ENCODE measurements at regions not wholly inside any gene's neighbourhood (a gene's known extent, or its start where the extent isn't known, plus 50 kb on each side); places are given as distances from the start of the nearest gene placed in this dataset.

DNA sequence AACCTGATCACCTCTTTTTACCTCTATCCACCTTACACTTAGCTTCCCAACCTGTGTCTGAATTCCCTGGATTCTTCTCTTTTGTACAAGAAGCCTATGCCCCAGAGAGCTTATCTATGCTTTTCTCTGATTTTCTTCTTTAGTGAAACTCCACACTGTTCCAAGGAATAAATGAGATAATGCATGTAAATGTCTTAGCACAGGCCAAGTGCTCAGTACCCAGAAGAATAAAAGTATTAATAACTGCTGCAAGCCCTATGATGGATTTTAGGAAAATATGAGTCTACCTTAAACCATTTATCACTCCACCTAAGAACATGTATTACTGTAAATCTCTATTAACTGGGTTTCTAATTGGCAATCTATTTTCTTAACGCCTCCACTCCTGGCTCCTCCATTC, 168.5 kb upstream of the TNC start:
- peaks cover 24% of the 10 kb centered on the region for H3K4me1 Mint-ChIP-seq
- H3K27ac Mint-ChIP-seq = no peak overlapping the region
- no peaks in the 10 kb centered on the region for H3K27me3 Mint-ChIP-seq (ENCODE audit: insufficient read depth)
- Histone ChIP-seq H3K9me3 (ENCODE audit: control insufficient read depth, low read length) (no peaks in the 10 kb centered on the region), H3K9ac (ENCODE audit: extremely low read depth, low read length, poor library complexity, severe bottlenecking) (no peak overlapping the region), H3K36me3 (ENCODE audit: control insufficient read depth, insufficient read depth, low read length) (no peaks in the 10 kb centered on the region), H3K4me3 (ENCODE audit: low read length) (no peak overlapping the region), H3K27me3 (ENCODE audit: control insufficient read depth, insufficient read depth, low read length, poor library complexity, severe bottlenecking) (no peaks in the 10 kb centered on the region), H3K4me1 (ENCODE audit: control insufficient read depth, insufficient read depth, low read length) (peaks cover 7% of the 10 kb centered on the region), H3K27ac (ENCODE audit: low read depth, low read length) (no peak overlapping the region)
- TF ChIP-seq, protein P1, sequence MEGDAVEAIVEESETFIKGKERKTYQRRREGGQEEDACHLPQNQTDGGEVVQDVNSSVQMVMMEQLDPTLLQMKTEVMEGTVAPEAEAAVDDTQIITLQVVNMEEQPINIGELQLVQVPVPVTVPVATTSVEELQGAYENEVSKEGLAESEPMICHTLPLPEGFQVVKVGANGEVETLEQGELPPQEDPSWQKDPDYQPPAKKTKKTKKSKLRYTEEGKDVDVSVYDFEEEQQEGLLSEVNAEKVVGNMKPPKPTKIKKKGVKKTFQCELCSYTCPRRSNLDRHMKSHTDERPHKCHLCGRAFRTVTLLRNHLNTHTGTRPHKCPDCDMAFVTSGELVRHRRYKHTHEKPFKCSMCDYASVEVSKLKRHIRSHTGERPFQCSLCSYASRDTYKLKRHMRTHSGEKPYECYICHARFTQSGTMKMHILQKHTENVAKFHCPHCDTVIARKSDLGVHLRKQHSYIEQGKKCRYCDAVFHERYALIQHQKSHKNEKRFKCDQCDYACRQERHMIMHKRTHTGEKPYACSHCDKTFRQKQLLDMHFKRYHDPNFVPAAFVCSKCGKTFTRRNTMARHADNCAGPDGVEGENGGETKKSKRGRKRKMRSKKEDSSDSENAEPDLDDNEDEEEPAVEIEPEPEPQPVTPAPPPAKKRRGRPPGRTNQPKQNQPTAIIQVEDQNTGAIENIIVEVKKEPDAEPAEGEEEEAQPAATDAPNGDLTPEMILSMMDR (conservative IDR thresholded peaks at IDR 0.05) = no peak
- no peak for DNase-seq
- peaks cover 5% of the 10 kb centered on the region for H3K36me3 Mint-ChIP-seq (ENCODE audit: low read depth)
- no peaks in the 10 kb centered on the region for H3K9me3 Mint-ChIP-seq
- 89 to 92% methylated on average over 1 of the region's 1 CpG for WGBS, 2 experiments (ENCODE audit: insufficient coverage in 1 of 2, insufficient read length in 1 of 2)
- no peak overlapping the region for H3K4me3 Mint-ChIP-seq

DNA sequence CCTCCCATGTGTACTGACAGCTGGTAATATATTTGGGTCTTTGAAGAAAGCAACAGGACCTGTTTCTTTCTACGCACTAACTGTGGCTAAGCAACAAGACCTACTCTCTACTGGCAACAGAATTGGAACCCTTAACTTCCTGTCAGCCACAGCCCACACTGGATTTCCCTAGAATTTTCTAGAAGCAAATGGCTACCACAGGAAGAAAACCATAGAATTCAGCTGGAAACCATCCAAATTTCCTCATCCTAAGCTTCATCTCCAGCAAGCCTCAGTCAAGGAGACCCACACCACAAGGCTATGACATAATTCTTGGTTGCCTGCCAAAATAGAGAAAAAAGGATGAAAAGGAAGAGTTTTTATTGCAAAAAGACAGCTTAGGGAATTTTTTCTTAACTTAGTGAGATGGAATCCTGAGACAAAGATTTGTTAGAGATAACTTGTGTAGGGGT, 171.8 kb upstream of the TNC start:
- H3K4me3 ChIP-seq (ENCODE audit: low read length) = no peak overlapping the region
- peaks cover 21% of the 10 kb centered on the region for H3K4me1 ChIP-seq (ENCODE audit: control insufficient read depth, insufficient read depth, low read length)
- no peaks in the 10 kb centered on the region for H3K9me3 ChIP-seq (ENCODE audit: control insufficient read depth, low read length)
- Mint-ChIP-seq H3K9me3 (no peaks in the 10 kb centered on the region), H3K4me3 (no peak overlapping the region), H3K4me1 (peaks cover 28% of the 10 kb centered on the region), H3K27me3 (ENCODE audit: insufficient read depth) (no peaks in the 10 kb centered on the region), H3K36me3 (ENCODE audit: low read depth) (peaks cover 11% of the 10 kb centered on the region), H3K27ac (no peak overlapping the region)
- H3K36me3 ChIP-seq (ENCODE audit: control insufficient read depth, insufficient read depth, low read length) = no peaks in the 10 kb centered on the region
- no peak for DNase-seq
- 90 to 100% methylated on average over 1 of the region's 1 CpG for WGBS, 2 experiments (ENCODE audit: insufficient coverage in 1 of 2, insufficient read length in 1 of 2)
- H3K27me3 ChIP-seq (ENCODE audit: control insufficient read depth, insufficient read depth, low read length, poor library complexity, severe bottlenecking) = no peaks in the 10 kb centered on the region
- no peak overlapping the region for H3K9ac ChIP-seq (ENCODE audit: extremely low read depth, low read length, poor library complexity, severe bottlenecking)
- TF ChIP-seq, protein P1 (conservative IDR thresholded peaks at IDR 0.05) = no peak
- H3K27ac ChIP-seq (ENCODE audit: low read depth, low read length) = no peak overlapping the region

DNA sequence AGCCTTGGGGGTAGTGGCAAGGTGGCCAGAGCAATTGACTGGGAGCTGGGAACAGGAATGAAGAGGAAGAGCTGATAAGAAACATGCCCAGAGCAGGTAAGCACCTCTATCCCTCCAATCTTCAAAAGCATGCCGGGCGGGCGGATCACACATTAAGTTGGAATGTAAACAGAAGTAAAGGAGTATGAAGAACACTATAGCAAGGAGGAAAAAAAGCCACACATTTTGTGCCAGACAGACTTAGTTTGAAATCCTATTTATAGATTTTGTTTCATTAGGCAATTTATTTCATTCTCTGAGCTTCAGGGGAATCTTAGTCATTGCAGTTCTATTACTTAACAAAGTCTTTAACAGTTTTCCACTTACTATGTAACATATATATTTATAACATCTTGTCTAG, 173.9 kb upstream of the TNC start:
- Mint-ChIP-seq H3K36me3 (ENCODE audit: low read depth) (peaks cover 11% of the 10 kb centered on the region), H3K4me1 (peaks cover 28% of the 10 kb centered on the region), H3K9me3 (no peaks in the 10 kb centered on the region), H3K4me3 (no peak overlapping the region), H3K27me3 (ENCODE audit: insufficient read depth) (no peaks in the 10 kb centered on the region), H3K27ac (no peak overlapping the region)
- no peak overlapping the region for H3K27ac ChIP-seq (ENCODE audit: low read depth, low read length)
- DNase-seq = peak; percentile 66
- H3K4me3 ChIP-seq (ENCODE audit: low read length) = no peak overlapping the region
- H3K27me3 ChIP-seq (ENCODE audit: control insufficient read depth, insufficient read depth, low read length, poor library complexity, severe bottlenecking) = no peaks in the 10 kb centered on the region
- H3K9ac ChIP-seq (ENCODE audit: extremely low read depth, low read length, poor library complexity, severe bottlenecking) = no peak overlapping the region
- no peaks in the 10 kb centered on the region for H3K9me3 ChIP-seq (ENCODE audit: control insufficient read depth, low read length)
- TF ChIP-seq, protein P1 (conservative IDR thresholded peaks at IDR 0.05) = no peak
- WGBS, 2 experiments (ENCODE audit: insufficient coverage in 1 of 2, insufficient read length in 1 of 2) = 77% methylated on average over 3 of the region's 3 CpGs; no CpG with 5 or more reads in 1 of the 2 experiments
- no peaks in the 10 kb centered on the region for H3K36me3 ChIP-seq (ENCODE audit: control insufficient read depth, insufficient read depth, low read length)
- H3K4me1 ChIP-seq (ENCODE audit: control insufficient read depth, insufficient read depth, low read length) = peaks cover 21% of the 10 kb centered on the region

All from endodermal cell (in vitro differentiated cells).